ENCODE measurements at regions not wholly inside any gene's neighbourhood (a gene's known extent, or its start where the extent isn't known, plus 50 kb on each side); places are given as distances from the start of the nearest gene placed in this dataset.

- Mint-ChIP-seq H3K4me3 (no peak overlapping the region), H3K27me3 (ENCODE audit: low read depth in 2 of 2) (no peaks in the 10 kb centered on the region), H3K27ac (no peak overlapping the region), H3K9me3 (peaks cover 3 to 5% of the 10 kb centered on the region in 2 donors), H3K36me3 (no peaks in the 10 kb centered on the region), H3K4me1 (no peaks in the 10 kb centered on the region)
- Histone ChIP-seq H3K4me3 (ENCODE audit: low read length) (no peak overlapping the region), H3K27me3 (ENCODE audit: control insufficient read depth, insufficient read depth, low read length) (no peaks in the 10 kb centered on the region), H3K36me3 (ENCODE audit: control insufficient read depth, insufficient read depth, low read length) (no peaks in the 10 kb centered on the region), H3K4me1 (ENCODE audit: control insufficient read depth, insufficient read depth, low read length) (no peaks in the 10 kb centered on the region), H3K27ac (ENCODE audit: low read length) (no peak overlapping the region), H3K9me3 (ENCODE audit: control insufficient read depth, insufficient read depth, low read length) (peaks cover 9% of the 10 kb centered on the region)
- WGBS (ENCODE audit: insufficient coverage): 78% methylated on average over 1 of the region's 1 CpG
- DNase-seq: no peak
- intact Hi-C loops (cut with micrococcal nuclease): no loop called here
- ATAC-seq: no peak
- TF ChIP-seq, protein P1, sequence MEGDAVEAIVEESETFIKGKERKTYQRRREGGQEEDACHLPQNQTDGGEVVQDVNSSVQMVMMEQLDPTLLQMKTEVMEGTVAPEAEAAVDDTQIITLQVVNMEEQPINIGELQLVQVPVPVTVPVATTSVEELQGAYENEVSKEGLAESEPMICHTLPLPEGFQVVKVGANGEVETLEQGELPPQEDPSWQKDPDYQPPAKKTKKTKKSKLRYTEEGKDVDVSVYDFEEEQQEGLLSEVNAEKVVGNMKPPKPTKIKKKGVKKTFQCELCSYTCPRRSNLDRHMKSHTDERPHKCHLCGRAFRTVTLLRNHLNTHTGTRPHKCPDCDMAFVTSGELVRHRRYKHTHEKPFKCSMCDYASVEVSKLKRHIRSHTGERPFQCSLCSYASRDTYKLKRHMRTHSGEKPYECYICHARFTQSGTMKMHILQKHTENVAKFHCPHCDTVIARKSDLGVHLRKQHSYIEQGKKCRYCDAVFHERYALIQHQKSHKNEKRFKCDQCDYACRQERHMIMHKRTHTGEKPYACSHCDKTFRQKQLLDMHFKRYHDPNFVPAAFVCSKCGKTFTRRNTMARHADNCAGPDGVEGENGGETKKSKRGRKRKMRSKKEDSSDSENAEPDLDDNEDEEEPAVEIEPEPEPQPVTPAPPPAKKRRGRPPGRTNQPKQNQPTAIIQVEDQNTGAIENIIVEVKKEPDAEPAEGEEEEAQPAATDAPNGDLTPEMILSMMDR (IDR thresholded peaks at IDR 0.05): no peak
Measured at GRCh38 chr5:126253406-126253805, 169.8 kb upstream of the GRAMD2B start.

DNA sequence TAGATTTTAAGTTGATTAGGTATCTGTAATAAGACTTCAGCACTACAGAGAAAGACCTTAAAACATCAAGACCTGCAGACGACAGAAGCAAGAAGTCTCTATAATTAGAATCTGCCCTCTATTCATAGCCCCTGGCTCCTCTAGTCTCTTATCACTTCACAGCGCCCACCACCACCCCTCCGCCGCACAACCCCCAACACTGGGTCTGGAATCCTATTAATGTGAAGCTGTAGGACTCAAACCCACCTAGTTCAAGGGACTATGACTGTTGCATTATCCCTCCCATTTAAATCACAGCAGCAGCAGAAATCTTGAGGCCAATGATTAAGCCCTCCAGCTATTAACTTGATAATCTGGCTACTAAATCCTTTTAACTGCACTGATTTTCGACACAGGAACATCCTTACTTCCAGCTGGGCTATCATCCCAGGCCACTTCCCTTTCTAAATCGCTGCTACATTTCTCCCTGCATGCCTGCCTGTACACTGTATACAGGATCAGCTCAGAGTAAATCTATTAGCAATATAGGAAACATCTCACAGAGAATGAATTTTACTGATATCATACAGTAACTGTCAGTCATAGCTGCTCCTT lies 159.5 kb upstream of the GRAMD2B start:
- H3K27ac ChIP-seq (ENCODE audit: low read length): no peak overlapping the region
- no peaks in the 10 kb centered on the region for H3K27me3 ChIP-seq (ENCODE audit: control insufficient read depth, insufficient read depth, low read length)
- no peaks in the 10 kb centered on the region for H3K4me1 ChIP-seq (ENCODE audit: control insufficient read depth, insufficient read depth, low read length)
- no peak for DNase-seq
- intact Hi-C loops (cut with micrococcal nuclease): no loop called here
- ATAC-seq: no peak
- H3K4me3 ChIP-seq (ENCODE audit: low read length): no peak overlapping the region
- Mint-ChIP-seq H3K27ac (no peak overlapping the region), H3K36me3 (no peaks in the 10 kb centered on the region), H3K4me1 (no peaks in the 10 kb centered on the region), H3K27me3 (ENCODE audit: low read depth in 2 of 2) (no peaks in the 10 kb centered on the region), H3K4me3 (no peak overlapping the region), H3K9me3 (peaks cover 5 to 6% of the 10 kb centered on the region in 2 donors)
- H3K36me3 ChIP-seq (ENCODE audit: control insufficient read depth, insufficient read depth, low read length): no peaks in the 10 kb centered on the region
- WGBS (ENCODE audit: insufficient coverage): 82% methylated on average over 6 of the region's 6 CpGs
- TF ChIP-seq, protein P1 (IDR thresholded peaks at IDR 0.05): no peak
- no peaks in the 10 kb centered on the region for H3K9me3 ChIP-seq (ENCODE audit: control insufficient read depth, insufficient read depth, low read length)

DNA sequence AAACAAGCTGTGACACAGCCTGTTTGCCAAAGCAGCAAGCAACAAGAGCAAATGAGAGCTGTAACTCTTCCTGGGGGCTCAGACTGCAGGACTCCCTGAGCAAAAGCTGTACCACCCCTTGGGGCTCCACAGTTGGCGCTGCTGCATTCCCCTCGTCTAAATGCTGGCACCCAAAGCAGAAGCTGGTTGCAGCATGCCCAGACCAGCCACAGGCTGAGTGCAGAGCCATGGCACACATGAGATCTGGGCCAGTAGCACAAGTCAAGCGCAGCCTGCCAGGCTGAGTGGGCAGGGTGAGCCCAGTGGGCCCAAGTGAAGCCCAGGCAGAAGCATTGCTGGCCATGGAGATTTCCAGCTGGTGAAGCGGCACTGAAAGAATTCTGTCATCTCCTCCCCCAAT lies 157.3 kb upstream of the GRAMD2B start:
- Histone ChIP-seq H3K27ac (ENCODE audit: low read length) (no peak overlapping the region), H3K4me1 (ENCODE audit: control insufficient read depth, insufficient read depth, low read length) (no peaks in the 10 kb centered on the region), H3K9me3 (ENCODE audit: control insufficient read depth, insufficient read depth, low read length) (no peaks in the 10 kb centered on the region), H3K36me3 (ENCODE audit: control insufficient read depth, insufficient read depth, low read length) (no peaks in the 10 kb centered on the region), H3K27me3 (ENCODE audit: control insufficient read depth, insufficient read depth, low read length) (no peaks in the 10 kb centered on the region), H3K4me3 (ENCODE audit: low read length) (no peak overlapping the region)
- DNase-seq: no peak
- Mint-ChIP-seq H3K9me3 (peaks cover 3 to 5% of the 10 kb centered on the region in 2 donors), H3K27me3 (ENCODE audit: low read depth in 2 of 2) (no peaks in the 10 kb centered on the region), H3K27ac (no peak overlapping the region), H3K4me1 (no peaks in the 10 kb centered on the region), H3K36me3 (no peaks in the 10 kb centered on the region), H3K4me3 (no peak overlapping the region)
- intact Hi-C loops (cut with micrococcal nuclease): no loop called here
- TF ChIP-seq, protein P1 (IDR thresholded peaks at IDR 0.05): no peak
- no peak for ATAC-seq
- WGBS (ENCODE audit: insufficient coverage): 65% methylated on average over 4 of the region's 4 CpGs

DNA sequence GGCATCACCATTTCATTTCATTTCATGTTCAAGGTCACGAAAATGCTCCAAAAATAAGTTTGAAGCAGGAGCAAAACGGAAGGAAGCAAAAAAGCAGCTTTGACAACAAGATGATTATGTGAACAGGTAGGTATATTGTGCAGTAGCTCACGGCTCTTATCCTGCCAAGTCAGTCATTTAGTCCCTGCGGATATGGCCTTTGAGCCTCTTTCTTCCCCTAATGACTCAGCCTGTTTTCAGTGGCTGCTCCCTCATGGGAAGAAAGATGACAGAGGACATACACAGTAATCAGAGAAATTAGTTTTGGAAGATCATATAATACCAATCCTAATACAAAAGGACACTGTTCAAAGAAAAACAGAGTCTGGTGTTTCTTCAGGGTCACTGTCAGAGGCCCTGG lies 155.8 kb upstream of the GRAMD2B start:
- ATAC-seq (no peak), DNase-seq (no peak)
- intact Hi-C loops (cut with micrococcal nuclease): no loop called here
- Mint-ChIP-seq H3K4me1 (no peaks in the 10 kb centered on the region), H3K27me3 (ENCODE audit: low read depth in 2 of 2) (no peaks in the 10 kb centered on the region), H3K36me3 (no peaks in the 10 kb centered on the region), H3K4me3 (no peak overlapping the region), H3K9me3 (peaks cover 3 to 5% of the 10 kb centered on the region in 2 donors), H3K27ac (no peak overlapping the region)
- no peaks in the 10 kb centered on the region for H3K4me1 ChIP-seq (ENCODE audit: control insufficient read depth, insufficient read depth, low read length)
- no peak overlapping the region for H3K4me3 ChIP-seq (ENCODE audit: low read length)
- no peaks in the 10 kb centered on the region for H3K36me3 ChIP-seq (ENCODE audit: control insufficient read depth, insufficient read depth, low read length)
- no peaks in the 10 kb centered on the region for H3K9me3 ChIP-seq (ENCODE audit: control insufficient read depth, insufficient read depth, low read length)
- TF ChIP-seq, protein P1 (IDR thresholded peaks at IDR 0.05): no peak
- H3K27ac ChIP-seq (ENCODE audit: low read length): no peak overlapping the region
- WGBS (ENCODE audit: insufficient coverage): 69% methylated on average over 4 of the region's 4 CpGs
- H3K27me3 ChIP-seq (ENCODE audit: control insufficient read depth, insufficient read depth, low read length): no peaks in the 10 kb centered on the region

Measured in natural killer cell (primary cell).